HG03575 (cell line): ENCODE measurements at regions not wholly inside any gene's neighbourhood (a gene's known extent, or its start where the extent isn't known, plus 50 kb on each side); places are given as distances from the start of the nearest gene placed in this dataset.

ENCODE experiments used
- ATAC-seq: cut with Tn5 transposase; IDR thresholded peaks from one replicate; pipeline ENCODE4 v1.9.1; 2021; ENCODE audit not compliant: unreplicated experiment, insufficient number of reproducible peaks, low FRiP score; ENCODE audit errors: extremely low read depth

DNA sequence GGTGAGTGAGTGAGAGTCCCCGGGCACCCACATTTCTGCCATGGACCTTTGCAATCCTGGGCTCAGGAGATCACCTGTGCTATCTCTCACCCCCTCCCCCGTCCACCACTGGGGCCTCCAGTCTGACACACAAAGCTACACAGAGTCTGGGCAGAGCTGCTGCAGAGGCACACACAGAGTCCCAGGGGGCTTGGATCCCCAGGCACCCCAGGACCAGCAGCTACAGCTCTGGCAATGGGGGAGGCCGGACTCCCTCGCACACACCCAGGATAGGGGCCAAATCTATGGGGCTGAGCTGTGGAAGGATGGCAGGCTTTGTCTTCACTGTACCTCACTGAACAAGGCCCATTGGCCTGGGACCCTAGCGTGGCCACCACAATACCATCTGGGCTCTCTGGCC lies 328.8 kb downstream of the MAN2A1 start:
- ATAC-seq: no peak

DNA sequence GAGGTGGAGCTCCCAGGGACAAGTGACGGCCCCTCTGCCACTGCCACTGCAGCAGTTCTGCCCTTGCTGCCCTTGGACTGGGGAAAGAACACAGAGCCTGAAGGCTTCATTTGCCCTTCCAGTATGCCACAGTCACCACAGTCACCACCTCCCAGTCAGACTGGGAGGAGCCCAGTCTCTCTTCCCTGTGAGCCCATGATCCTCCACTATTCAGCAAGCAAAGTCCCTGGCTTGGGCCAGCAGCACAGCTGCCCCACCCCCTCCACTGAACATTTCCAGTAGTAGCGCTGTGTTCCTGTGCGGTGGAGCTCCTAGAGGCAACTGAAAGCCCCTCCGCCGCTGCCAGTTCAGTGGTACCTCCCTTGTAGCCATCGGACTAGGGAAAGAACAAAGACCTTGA lies 329.4 kb downstream of the MAN2A1 start:
- no peak for ATAC-seq

DNA sequence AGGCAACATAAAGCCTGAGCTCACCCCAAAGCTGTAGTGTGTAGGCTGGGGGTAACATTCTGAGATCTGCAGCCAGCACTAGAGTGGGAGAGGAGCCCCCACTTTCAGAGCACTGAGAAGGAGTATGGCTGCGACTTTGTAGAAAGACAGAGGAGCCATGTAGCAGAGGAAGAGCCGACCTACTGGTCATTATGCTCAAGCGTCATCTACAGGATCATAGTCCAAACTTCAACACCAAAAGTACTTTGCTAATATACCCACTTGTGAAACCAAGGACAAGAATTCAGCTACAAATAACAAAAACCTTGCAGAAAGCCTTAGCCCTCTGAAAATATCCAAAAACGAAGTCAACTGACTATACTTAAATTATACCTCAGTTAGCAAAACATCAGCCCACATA lies 330.1 kb downstream of the MAN2A1 start:
- ATAC-seq: no peak

DNA sequence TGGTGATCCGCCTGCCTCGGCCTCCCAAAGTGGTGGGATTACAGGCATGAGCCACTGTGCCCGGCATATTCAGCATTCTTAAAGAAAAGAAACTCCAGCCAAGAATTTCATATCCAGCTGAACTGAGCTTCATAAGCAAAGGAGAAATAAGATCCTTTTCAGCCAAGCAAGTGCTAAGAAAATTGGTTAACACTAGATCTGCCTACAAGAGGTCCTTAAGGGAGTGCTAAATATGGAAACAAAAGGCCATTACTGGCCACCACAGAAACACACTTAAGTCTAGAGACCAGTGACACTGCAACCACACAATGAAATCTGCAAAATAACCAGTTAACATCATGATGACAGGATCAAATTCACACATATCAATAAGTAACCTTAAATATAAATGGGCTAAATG lies 331.5 kb downstream of the MAN2A1 start:
- ATAC-seq: no peak

DNA sequence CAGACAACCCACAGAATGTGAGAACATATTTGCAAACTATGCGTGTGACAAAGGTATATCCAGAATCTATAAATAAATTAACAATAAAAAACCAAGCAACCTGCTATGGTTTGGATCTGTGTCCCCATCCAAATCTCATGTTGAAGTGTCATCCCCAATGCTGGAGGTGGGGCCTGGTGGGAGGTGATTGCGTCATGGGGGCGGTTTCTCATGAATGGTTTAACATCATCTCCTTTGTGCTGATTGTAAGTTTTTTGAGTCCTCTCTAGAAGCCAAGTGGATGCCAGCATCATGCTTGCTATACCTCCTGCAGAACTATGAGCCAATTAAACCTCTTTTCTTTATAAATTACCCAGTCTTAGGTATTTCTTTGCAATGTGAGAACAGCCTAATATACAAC lies 335.4 kb downstream of the MAN2A1 start:
- ATAC-seq: no peak

DNA sequence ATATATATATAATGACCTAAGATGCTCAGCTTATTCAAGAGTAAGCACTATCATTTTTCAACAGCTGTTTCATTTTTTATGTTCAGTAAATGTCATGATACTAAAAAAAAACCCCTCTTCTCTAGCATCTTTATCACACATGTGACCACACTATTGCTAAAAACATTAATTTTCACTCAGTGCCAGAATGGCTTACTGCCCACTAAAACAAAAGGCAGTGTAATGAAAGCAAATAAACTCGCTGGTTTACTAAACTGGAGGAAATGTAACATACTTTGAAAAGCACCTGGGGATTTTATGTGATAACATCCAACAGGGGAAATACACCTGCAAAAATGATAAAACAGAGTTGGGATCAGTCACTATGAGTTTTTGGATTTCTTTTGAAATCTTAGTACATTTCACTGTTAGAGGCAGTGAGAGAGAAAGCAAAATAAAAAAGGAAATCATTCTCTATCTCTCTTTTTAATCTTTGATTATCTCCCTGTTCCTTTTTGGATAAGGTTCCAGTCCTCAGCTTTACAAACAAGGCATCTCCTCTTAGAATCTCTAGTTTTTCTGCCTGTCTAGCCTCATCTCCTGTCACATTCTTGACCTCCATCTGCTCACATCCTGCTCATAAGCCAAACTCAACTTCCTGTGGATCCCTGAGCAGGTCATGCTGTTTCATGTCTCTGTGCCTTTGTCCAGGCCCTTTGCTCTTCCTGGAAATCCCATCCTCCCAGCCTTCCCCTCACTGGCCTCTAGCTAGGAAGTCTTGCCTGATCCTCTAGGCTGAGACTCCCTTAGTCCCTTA lies 338.0 kb downstream of the MAN2A1 start:
- no peak for ATAC-seq

DNA sequence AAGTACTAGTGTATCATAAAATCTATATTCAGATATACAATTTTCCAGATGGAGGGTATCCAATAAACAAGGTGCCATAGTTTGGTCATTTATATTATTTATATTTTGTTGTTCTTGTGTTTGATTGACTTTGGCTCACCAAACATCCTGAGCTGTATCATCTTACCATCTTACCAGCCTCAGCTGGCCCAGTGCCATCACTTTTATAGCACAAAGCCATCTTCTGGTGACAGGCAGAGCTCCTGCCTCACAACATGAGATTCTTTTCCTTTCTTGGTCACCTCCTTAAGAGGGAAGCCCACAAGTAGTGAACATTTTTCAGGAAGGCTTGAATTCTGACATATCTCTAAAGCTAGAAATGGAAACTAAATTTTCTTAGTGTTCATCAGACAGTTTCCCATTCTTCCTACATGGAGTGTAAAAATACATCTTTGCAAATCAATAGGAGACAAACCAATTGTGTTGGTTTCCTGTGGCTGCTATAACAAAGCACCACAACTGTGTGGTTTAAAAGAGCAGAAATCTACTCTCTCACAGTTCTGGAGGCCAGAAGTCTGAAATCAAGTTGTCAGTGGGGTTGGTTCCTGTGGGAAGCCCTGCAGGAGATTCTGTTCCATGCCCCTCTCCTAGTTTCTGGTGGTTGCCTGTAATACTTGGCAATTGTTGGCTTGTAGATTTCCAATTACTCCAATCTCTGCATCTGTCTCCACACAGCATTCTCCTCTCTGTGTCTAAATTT lies 341.8 kb downstream of the MAN2A1 start:
- no peak for ATAC-seq

DNA sequence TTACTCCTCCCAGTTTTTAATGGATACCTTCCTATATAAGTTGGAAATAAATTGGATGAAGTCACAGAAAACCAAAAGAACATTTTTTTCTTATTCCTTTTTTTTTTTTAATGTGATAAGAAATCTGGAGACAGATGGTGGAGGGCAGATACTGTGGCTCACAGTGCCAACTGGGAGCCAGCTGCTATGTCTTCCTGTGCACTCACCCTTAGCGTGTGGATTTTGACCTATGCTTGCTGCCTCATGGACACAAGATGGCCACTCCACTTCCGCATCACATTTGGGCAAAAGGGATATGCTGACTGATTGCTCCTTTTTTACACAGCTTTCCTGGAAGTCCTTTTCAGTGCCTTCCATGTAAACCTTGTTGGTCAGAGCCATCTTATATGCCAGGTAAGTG lies 342.6 kb downstream of the MAN2A1 start:
- ATAC-seq: no peak

DNA sequence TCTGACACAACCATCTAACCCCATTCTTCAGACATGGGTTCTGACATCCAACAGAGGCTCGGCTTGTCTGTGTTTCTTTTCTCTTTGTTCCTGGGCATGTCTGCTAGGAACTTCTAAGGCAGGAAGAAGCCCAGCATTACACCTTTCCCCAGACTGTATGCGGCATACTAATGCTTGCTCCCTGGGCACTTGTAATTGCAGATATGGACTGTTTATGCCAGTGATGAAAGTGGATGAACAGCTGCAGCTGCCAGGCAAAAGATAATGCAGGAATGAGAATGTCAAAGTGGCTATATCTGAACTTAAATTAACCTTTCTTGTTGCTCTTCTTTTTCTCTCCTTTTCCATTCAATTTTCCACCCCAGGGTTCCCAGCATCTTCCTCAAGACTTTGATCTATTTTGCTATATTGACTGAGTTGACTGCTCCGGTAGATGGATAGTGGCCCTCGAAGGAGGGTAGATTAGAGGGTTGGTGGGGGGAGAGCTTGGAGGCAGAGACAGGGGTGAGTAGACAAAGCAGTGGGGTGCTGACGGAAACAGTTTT lies 344.4 kb downstream of the MAN2A1 start:
- no peak for ATAC-seq

DNA sequence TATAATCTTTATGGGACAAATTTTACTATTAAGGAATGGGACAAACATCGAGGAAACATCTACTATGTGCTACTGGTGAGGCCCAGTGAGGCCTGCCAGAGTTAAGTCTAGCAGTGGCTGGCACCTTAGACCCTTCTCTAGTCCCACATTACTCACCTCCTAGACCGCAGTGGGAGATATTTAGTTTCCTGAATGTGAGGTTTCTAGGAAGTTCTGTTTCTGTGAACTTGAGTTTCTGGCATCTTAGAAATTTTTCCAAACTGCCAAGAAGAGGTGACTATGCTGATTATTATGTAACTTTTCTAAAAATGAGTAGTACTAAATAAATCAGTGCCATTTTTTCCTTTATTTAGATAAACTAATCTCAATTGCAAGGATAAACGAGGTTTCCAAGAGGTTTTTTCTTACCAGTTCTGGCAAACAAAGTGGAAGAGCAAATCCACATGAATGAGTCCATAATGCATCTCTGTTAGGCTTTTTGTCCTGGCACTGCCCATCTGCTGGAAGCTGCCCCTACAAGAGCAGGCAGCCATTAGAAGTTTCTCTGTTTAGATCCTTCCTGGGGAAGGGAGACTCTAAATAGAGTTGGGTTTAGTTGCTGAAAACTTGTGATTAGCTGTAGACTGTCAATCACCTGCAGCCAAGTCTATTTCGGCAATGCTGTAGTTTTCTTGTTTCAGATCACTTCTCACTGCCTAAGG lies 348.7 kb downstream of the MAN2A1 start:
- no peak for ATAC-seq

DNA sequence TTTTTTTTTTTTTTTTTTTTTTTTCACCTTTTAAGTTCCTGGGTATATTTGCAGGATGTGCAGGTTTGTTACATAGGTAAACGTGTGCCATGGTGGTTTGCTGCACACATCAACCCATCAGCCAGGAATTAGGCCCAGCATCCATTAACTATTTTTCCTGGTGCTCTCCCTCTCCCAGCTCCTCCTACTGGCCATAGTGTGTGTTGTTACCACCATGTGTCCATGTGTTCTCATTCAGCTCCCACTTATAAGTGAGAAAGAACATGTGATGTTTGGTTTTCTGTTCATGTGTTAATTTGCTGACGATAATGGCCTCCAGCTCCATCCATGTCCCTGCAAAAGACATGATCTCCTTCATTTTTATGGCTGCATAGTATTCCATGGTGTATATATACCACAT lies 350.5 kb downstream of the MAN2A1 start:
- ATAC-seq: no peak

DNA sequence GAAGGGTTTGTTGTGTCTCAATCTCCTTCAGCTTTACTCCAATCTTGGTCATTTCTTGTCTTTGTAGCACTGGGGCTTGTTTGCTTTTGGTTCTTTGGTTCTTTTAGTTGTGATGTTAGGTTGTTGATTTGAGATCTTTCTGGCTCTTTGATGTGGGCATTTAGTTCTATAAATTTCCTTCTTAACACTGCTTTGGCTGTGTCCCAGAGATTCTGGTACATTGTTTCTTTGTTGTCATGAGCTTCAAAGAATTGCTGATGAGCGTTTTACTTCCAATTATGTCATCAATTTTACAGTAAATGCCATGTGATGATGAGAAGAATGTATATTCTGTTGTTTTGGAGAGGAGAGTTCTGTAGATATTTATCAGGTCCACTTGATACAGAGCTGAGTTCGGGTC lies 353.3 kb downstream of the MAN2A1 start:
- ATAC-seq: no peak

DNA sequence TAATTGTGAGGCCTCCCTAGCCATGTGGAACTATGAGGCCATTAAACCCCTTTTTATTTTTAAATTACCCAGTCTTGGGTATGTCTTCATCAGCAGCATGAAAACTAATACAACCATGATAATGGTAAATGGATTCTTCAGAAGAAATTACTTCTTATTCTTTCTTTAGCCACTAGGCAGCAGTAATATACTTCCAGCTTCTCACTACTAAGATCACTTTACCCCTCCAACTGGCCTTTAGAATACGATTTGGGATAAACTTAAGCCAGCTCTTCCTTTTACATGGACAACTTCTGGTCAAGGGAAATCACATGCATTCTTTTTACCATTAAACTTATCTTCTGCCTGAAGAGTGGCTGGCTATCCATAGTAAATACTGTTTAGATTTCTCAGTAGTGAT lies 355.4 kb downstream of the MAN2A1 start:
- no peak for ATAC-seq

DNA sequence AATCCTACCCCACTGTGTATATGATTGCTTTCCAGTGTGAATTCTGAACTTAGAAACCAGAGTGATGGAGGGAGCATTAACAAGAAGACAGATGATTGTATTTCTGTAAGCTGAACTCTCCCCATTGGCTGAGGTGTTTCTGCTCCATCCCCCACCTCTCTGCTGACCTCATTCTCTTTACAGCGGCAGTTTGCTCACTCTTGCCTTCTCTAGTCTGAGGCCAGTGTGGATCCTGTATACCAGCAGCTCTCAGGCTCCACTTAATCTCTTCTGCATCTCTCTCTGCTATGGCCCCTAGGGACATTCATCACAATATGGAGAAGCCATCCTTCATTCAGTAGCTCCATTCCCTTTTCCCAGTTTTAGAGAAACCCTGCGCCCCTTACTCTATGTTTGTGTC lies 358.8 kb downstream of the MAN2A1 start:
- no peak for ATAC-seq

DNA sequence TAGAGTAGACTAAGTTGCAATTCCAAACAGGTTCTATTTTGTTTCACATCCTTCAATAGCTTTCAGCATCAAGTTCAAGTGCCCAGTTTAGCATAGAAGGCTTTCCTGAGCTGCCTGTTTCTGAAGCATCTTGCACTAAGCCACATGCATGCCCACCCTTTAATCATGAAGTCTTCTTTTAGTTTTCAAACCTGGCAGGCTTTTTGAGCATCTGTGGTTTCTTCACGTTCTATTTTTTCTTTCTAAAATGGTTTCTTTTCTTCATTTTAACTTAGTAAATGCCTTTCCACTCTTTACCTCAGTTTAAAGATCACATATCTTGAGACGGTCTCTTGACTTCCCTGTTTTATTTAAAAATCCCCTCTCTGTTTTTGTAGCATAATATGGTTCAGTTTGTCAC lies 360.1 kb downstream of the MAN2A1 start:
- no peak for ATAC-seq

DNA sequence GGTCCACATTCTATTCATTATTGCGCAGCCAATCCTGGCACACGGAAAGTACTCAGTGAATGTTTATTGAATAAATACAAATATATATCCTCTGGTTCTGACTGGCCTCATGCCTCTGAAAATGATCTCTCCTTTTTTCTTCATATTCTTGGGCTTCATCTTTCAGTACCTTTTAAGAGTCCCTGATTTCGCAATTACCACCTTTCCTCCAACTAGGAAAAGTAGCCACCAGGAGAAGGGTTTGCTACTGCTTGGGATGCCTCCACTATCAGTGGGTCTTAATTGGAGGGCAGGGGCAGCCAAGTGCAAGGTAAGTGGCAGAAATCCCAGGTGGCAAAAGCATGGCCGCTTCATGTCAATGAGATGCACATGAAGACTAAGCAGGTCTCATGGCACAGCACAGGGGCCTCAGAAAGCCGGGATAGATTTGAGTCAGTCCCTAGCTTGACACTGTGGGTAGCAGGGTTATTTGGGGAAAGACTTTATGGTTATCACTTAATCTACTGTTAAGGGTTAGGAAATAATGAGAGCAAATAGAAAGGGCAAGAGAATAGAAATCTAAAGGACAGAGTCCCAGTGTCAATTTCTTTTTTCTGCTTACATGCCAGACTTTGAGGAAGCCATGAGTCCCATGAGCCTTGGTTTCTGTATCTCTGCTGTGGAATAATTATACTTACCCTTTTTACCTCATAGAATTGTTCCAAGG lies 361.1 kb downstream of the MAN2A1 start:
- no peak for ATAC-seq

DNA sequence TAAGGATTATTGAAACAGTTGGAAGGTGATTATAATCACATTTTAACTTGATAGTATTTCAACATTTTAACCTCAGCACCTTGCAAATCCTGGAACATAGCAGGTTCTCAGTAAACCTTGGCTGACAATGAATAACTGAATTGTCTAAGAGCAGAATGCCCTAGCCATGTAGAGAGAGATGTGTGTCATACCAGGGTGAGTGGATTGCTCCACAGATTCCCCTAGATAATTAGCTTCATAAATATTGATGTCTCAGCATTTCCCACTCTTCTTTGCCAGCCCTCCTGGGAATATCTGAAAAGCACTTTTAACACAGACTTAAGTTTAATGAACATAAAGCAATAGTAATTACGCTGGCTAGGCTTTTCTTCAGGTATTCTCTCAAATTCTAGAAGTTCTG lies 363.5 kb downstream of the MAN2A1 start:
- no peak for ATAC-seq

DNA sequence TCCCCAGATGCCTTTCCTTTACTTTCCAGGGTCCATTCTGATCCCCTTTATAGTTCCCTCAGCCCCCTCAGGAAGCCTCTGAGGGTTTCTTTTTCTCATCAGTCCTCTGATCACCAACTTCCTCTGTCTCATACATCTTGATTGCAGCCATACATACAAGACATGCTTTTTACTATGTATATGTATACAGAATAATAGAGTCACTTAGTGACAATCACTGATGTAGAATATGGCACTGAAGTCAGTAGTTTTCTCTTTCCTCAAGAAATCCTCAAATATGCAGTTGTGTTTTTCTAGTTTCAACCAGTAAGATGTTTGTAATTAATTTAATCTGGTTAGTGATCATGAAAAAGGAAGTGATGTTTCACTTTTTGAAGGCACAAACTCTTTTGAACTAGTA lies 364.1 kb downstream of the MAN2A1 start:
- ATAC-seq: no peak

DNA sequence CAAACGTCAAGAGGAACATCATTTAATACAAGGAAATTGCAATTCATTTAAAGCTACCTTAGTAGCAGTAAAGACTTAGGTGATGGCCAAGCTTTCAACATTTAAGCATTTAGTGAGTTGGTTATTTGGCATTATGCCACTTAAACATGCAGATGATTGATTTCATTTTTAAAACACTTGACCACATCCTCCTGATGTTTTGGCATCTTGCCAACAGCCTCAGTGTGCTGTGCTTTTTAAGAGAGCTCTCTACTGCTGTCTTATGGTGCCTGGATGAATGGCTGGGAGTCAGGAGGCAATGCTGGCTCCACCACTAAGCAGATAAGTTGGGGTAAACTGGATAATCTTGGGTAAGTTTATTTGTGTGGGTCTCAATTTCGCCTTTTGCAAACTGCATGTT lies 364.5 kb downstream of the MAN2A1 start:
- ATAC-seq: no peak
